NCI-H2196 (cell line): ENCODE measurements at regions not wholly inside any gene's neighbourhood (a gene's known extent, or its start where the extent isn't known, plus 50 kb on each side); places are given as distances from the start of the nearest gene placed in this dataset.
"Not testable (repeated sequence)": the region's sequence is repeated elsewhere in the genome, so short reads cannot be mapped to it uniquely, and the experiment has no call there.

ENCODE experiments used
- DNase-seq: peaks from one replicate; lab custom pipeline; 2025; ENCODE audit not compliant: unreplicated experiment; lab: John Stamatoyannopoulos, UW

GRCh38 chr7:12002428-12002827 lies 170.4 kb upstream of the THSD7A start:
- DNase-seq: no peak

DNA sequence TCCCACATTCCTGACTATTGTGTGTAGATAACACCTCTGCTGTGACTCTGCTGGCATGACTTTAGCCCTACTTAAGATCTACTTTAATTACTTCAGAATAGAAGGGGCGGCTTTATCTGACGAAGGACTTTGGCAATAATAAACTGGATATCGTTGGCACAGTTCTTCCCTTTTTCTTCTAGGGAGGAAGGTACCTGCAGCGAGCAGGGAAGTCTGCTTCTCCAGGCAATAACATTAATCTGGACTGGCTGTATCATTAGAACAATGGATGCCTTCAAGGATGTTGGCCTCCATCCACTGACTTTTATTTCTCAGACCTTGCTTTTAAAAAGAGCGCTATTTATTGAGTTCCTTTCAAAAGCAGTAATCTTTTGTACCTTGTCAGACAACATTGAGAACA lies 172.6 kb upstream of the THSD7A start:
- no peak for DNase-seq

DNA sequence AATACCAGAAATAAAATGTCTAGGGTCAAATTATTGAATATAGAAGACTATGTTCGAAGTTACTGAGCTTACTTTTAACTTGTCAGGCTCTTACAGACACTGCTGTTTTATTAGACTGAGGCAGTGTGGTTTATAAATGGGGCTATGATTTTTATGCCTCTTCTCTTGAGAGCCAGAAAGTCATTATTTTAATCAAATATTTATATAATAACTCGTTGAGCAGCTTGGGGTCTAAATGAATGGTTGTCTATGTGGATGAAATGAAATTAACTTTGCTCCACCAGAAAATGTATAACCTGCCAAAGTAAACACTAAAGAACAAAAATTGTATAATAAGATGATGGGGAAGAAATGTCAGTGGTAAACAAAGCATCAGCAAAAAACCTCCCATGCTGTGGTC lies 175.6 kb upstream of the THSD7A start:
- no peak for DNase-seq

GRCh38 chr7:12013983-12014382 lies 182.0 kb upstream of the THSD7A start:
- DNase-seq: no peak

DNA sequence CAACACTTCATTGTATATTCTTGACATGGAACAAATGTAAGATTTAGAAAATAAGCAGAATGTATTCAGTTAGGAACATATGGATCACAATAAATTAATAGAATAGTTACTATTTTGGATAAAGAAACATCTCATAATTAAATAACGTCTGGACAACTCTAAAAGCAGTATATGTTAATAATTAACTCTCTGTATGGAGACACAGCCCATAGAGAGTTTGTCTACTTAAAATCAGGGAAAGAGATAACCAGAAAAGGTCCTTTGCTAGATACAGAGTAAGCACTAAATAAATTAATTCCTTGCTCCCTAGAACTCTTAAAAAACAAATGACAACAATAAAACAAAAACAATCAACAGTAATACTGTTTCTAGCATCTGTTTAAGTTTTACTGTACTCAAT lies 184.4 kb upstream of the THSD7A start:
- no peak for DNase-seq

GRCh38 chr7:12017046-12017445 lies 185.0 kb upstream of the THSD7A start:
- no peak for DNase-seq

GRCh38 chr7:12022011-12022410 lies 189.1 kb upstream of the TMEM106B start:
- DNase-seq: not testable (repeated sequence)

DNA sequence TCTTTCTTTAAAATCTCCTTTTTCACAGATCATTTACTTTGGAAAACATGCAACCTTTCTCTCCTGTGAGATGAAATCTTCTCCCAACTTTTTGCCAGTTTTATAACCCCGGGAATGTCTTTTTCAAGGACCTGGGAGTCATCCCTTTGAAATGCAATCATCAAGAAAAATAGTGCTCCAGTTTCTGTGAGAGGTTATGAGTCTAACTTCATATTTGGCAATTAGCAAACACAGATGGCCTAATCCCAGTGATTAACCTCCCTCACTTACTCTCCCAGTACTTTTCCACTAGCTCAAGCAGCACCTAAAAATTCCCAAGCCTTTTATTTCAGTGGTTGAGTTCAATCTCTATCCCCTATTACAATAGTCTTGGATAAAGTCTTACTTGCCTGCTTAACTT lies 185.8 kb upstream of the TMEM106B start:
- DNase-seq: no peak

DNA sequence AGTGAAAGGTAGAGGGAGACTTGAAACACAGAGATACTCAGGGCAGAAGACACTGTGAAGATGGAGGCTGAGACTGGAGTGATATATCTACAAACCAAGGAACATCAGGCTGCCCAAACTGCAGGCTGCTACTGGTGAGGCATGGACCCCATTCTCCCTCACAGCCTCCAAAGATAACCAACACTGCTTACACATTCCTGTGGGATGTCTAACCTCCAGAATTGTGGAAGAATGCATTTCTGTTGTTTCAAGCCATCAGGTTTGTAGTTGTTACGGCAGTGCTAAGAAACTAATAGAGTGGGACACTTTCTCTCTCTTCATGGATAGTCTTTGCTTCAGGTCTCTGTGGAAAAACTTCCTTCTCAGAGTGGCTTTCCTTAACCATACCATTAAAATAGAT lies 182.6 kb upstream of the TMEM106B start:
- no peak for DNase-seq

DNA sequence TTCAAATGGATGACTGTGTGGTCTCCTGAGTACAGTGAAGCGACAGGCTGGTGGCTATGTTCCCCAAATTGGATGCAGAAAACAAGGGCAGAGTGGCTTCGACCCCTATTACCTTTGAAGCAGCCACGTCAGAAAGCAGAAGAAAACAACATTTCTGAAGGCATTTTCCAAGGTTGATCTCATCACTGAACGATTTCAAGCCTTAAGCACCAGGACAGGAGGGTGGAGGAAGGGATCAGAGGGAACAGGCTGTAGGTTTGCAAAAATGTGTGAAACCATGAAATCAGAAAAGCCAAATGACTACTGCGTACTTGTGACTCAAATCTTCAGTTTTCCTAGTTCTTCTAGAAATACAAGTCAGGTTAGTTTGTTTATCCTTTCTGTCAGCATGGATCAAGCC lies 181.0 kb upstream of the TMEM106B start:
- DNase-seq: no peak

GRCh38 chr7:12031186-12031585 lies 179.9 kb upstream of the TMEM106B start:
- DNase-seq: no peak

- DNase-seq: no peak
Measured at GRCh38 chr7:12031638-12032037, 179.5 kb upstream of the TMEM106B start.

- DNase-seq: no peak
Measured at GRCh38 chr7:12032146-12032545, 178.9 kb upstream of the TMEM106B start.

DNA sequence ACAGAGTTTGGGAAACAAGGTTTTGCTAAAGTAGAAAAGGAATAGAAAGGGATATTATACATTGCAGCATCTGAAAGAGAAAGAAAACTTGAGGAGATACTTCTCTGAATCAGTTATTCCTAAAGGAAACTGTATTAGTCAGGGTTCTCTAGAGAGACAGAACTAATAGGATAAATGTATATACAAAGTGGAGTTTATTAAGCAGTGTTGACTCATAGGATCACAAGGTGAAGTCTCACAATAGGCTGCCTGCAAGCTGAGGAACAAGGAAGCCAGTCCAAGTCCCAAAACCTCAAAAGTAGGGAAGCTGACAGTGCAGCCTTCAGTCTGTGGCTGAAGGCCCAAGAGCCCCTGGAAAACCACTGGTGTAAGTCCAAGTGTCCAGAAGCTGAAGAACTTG lies 167.6 kb upstream of the TMEM106B start:
- not testable (repeated sequence) for DNase-seq

- no peak for DNase-seq
Measured at GRCh38 chr7:12052211-12052610, 158.9 kb upstream of the TMEM106B start.

DNA sequence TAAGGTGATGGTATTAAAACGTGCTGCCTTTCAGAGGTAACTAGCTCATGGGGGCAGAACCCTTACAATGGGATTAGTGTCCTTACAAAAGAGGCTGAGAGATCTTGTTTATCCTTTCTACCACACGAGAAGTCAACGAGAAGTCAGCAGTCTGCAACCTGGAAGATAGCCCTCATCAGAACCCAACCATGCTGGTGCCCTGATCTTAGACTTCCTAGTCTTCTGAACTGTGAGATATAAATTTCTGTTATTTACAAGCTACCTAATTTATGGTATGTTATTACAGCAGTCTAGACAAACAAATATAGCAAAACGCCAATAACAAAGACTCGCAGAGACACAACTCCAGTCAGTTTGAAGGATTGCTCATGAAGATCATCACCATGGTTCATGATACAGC lies 157.5 kb upstream of the TMEM106B start:
- DNase-seq: no peak

- no peak for DNase-seq
Measured at GRCh38 chr7:12054830-12055229, 156.3 kb upstream of the TMEM106B start.

- no peak for DNase-seq
Measured at GRCh38 chr7:12056381-12056780, 154.7 kb upstream of the TMEM106B start.

DNA sequence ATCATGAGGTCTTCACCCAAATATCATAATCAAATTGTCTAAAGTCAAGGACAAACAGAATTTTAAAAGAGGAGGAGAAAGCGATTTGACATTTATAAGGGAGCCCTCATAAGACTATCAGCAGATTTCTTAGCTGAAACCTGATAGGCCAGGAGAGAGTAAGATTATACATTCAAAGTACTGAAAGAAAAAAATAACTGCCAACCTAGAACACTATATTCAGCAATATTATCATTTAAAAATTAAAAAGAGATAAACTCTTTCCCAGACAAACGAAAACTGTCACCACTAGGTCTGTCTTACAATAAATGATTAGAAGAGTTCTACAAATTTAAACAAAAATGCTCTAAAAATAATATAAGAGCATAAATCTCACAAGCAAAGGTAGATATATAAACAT lies 154.1 kb upstream of the TMEM106B start:
- no peak for DNase-seq

DNA sequence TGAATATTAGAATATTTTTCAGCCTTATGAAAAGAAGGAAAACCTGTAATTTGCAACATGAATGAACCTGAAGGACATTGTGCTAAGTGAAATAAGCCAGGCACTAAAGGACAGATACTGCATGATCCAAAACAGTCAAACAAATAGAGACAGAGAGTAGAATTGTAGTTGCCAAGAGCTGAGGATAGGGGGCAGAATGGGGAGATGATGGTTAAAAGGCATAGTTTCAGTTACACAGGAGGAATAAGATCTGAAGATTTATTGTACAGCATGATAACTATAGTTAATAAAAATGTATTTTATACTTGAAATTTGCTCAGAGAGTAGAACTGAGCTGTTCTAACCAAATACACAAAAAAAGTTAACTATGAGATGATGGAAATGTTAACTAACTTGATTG lies 149.0 kb upstream of the TMEM106B start:
- no peak for DNase-seq

- no peak for DNase-seq
Measured at GRCh38 chr7:12064586-12065127, 146.4 kb upstream of the TMEM106B start.

GRCh38 chr7:12066004-12066403 lies 145.1 kb upstream of the TMEM106B start:
- DNase-seq: no peak

- DNase-seq: no peak
Measured at GRCh38 chr7:12066521-12066920, 144.6 kb upstream of the TMEM106B start.
